HS-27A (cell line): ENCODE measurements at regions not wholly inside any gene's neighbourhood (a gene's known extent, or its start where the extent isn't known, plus 50 kb on each side); places are given as distances from the start of the nearest gene placed in this dataset.

Experiments used
- DNase-seq: peaks from one replicate; pipeline ENCODE4 v3.0.0-alpha.2; 2012; ENCODE audit warnings: low read depth, missing footprints

DNA sequence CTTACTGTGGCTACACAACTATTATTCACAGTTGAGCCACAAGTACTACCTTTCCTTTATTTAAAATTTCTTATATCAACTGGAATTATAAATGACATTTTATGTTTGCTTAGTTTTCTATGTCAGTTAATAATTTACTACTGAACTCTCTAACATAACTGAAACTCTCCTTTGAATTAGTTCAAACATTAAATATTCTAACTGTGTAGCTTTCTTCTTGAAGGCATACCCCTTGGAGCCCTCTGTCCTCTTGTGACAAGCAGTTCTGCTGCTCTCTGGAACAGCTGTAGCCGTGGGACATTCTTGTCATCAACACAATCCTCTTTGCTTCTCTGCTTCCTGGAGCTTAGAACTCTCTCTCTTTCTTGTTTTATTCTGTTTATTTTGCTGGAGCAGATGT is 244.8 kb downstream of the NHLRC3 start:
- DNase-seq = no peak

DNA sequence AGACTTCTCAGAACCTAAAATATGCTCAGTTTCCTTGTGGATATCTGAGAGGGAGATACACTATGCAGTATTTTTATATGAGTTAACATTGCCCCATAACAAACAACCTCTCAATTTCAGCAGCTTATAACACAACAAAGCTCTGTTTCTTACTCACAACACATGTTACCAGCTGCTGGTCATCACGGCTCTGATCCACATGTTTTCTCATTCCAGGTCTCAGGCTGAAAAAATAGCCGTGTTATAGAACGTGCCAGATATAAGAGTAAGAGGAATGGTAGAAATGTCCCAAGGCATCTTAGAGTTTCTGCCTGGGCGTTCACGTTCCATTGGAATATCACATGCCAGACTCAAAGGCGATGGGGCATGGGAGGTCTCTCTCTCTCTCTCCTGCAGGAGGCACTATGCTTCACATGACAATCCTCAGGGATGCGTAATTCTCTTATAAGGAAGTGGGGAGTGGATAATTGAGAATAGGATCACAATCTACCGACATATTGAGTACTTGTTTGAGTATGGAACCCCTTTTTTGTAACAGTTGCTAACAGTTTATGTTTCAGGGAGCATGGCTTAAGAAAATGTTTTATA is 246.6 kb downstream of the NHLRC3 start:
- no peak for DNase-seq
